Common myeloid progenitor, CD34-positive (primary cell): ENCODE measurements at regions not wholly inside any gene's neighbourhood (a gene's known extent, or its start where the extent isn't known, plus 50 kb on each side); places are given as distances from the start of the nearest gene placed in this dataset.
A peak's percentile ranks its signal among the peaks of the same experiment; 100 is the strongest.

Experiments used
- CTCF ChIA-PET: fragments of 350-600 bp; sonication (Branson Sonifier 250); formaldehyde crosslinking; loops from one replicate; lab custom pipeline; 2021; ENCODE audit warnings: antibody characterized with exemption; lab: Charles Lee
- POLR2A ChIA-PET: fragments of 350-600 bp; sonication (Branson Sonifier 250); formaldehyde crosslinking; loops from one replicate; lab custom pipeline; 2021; ENCODE audit warnings: antibody characterized with exemption; lab: Charles Lee
- DNase-seq, 3 donors: peaks; one replicate each; pipeline versions ENCODE4 v3.0.0 to v3.0.0-alpha.2; 2013
- H3K27ac ChIP-seq, 2 experiments: 1 replicate in 1 of 2; 2 replicates in 1 of 2; pipeline ENCODE4 v1.7.0; 2013; ENCODE audit warnings: inconsistent platforms in 2 of 2, low read length in 2 of 2, mild to moderate bottlenecking in 2 of 2, low read depth in 1 of 2, moderate library complexity in 1 of 2; ENCODE audit not compliant: severe bottlenecking in 2 of 2, insufficient read depth in 1 of 2, poor library complexity in 1 of 2
- H3K27me3 ChIP-seq, 5 experiments: replicated peaks in 2 of 5; 1 replicate in 3 of 5; 2 replicates in 2 of 5; pipeline versions ENCODE4 v1.6.1 to v1.7.0; 2013; ENCODE audit warnings: low read length in 4 of 5, mild to moderate bottlenecking in 2 of 5, moderate library complexity in 2 of 5, inconsistent platforms in 1 of 5; ENCODE audit not compliant: insufficient read depth in 5 of 5, control insufficient read depth in 4 of 5
- H3K36me3 ChIP-seq, 4 experiments: 1 replicate in 2 of 4; 2 replicates in 2 of 4; pipeline versions ENCODE4 v1.6.1 to v1.7.0; 2013; ENCODE audit warnings: low read length in 3 of 4, control low read depth in 1 of 4, mild to moderate bottlenecking in 1 of 4; ENCODE audit not compliant: control insufficient read depth in 4 of 4, insufficient read depth in 4 of 4
- H3K4me1 ChIP-seq, 4 experiments: 1 replicate in 3 of 4; 2 replicates in 1 of 4; pipeline versions ENCODE4 v1.6.1 to v1.7.1; 2013; ENCODE audit warnings: low read length in 3 of 4, mild to moderate bottlenecking in 3 of 4, control low read depth in 1 of 4, inconsistent platforms in 1 of 4, moderate library complexity in 1 of 4; ENCODE audit not compliant: control insufficient read depth in 4 of 4, insufficient read depth in 4 of 4; ENCODE audit errors: control extremely low read depth in 1 of 4
- H3K4me3 ChIP-seq, 7 experiments: 1 replicate in 4 of 7; 2 replicates in 3 of 7; pipeline versions ENCODE4 v1.5.1 to v1.7.0; 2013; ENCODE audit warnings: mild to moderate bottlenecking in 7 of 7, low read length in 6 of 7, moderate library complexity in 6 of 7, inconsistent platforms in 2 of 7, low read depth in 2 of 7, control low read depth in 1 of 7; ENCODE audit not compliant: insufficient read depth in 4 of 7, control insufficient read depth in 1 of 7; ENCODE audit errors: extremely low read depth in 1 of 7
- H3K9me3 ChIP-seq, 5 experiments: 1 replicate in 4 of 5; 2 replicates in 1 of 5; pipeline versions ENCODE4 v1.6.1 to v1.7.1; 2013; ENCODE audit warnings: low read length in 4 of 5, mild to moderate bottlenecking in 2 of 5, inconsistent platforms in 1 of 5, low read depth in 1 of 5, moderate library complexity in 1 of 5; ENCODE audit not compliant: control insufficient read depth in 4 of 5, insufficient read depth in 2 of 5; ENCODE audit errors: control extremely low read depth in 1 of 5
- WGBS: methylation state at CpG from one replicate; pipeline ENCODE4 v1.1.5; 2013; ENCODE audit not compliant: insufficient coverage; 5-methylcytosine and 5-hydroxymethylcytosine counted together

GRCh38 chr2:108067820-108068405 lies 81.6 kb downstream of the SLC5A7 start:
- Histone ChIP-seq H3K36me3 (no peaks in the 10 kb centered on the region), H3K9me3 (no peaks in the 10 kb centered on the region), H3K4me1 (no peaks in the 10 kb centered on the region), H3K4me3 (no peak overlapping the region), H3K27ac (no peak overlapping the region), H3K27me3 (peaks cover 0 to 2% (median 0%) of the 10 kb centered on the region in 5 experiments)
- DNase-seq: no peak
- ChIA-PET CTCF (no interaction called here), POLR2A (no interaction called here)
- 97% methylated on average over 7 of the region's 8 CpGs for WGBS

GRCh38 chr2:108069515-108070310 lies 83.4 kb downstream of the SLC5A7 start:
- ChIA-PET POLR2A (no interaction called here), CTCF (no interaction called here)
- Histone ChIP-seq H3K36me3 (no peaks in the 10 kb centered on the region), H3K27ac (no peak overlapping the region), H3K4me1 (no peaks in the 10 kb centered on the region), H3K4me3 (no peak overlapping the region), H3K9me3 (no peaks in the 10 kb centered on the region), H3K27me3 (peaks cover 0 to 2% (median 0%) of the 10 kb centered on the region in 5 experiments)
- WGBS: 95% methylated on average over 4 of the region's 8 CpGs
- DNase-seq: no peak

GRCh38 chr2:108073415-108074072 lies 87.2 kb downstream of the SLC5A7 start:
- no peak overlapping the region for H3K27ac ChIP-seq
- H3K4me1 ChIP-seq: peaks cover 0 to 3% (median 0%) of the 10 kb centered on the region in 4 experiments
- POLR2A ChIA-PET: no interaction called here
- no peak overlapping the region for H3K4me3 ChIP-seq
- H3K27me3 ChIP-seq: no peaks in the 10 kb centered on the region
- no peak for DNase-seq
- no peaks in the 10 kb centered on the region for H3K36me3 ChIP-seq
- peaks cover 0 to 2% (median 0%) of the 10 kb centered on the region in 5 experiments for H3K9me3 ChIP-seq
- WGBS: 100% methylated on average over 2 of the region's 4 CpGs
- CTCF ChIA-PET: no interaction called here

GRCh38 chr2:108074150-108074549 lies 87.8 kb downstream of the SLC5A7 start:
- ChIA-PET CTCF (no interaction called here), POLR2A (no interaction called here)

GRCh38 chr2:108074946-108075345 lies 88.6 kb downstream of the SLC5A7 start:
- no peaks in the 10 kb centered on the region for H3K36me3 ChIP-seq
- peaks cover 0 to 2% (median 0%) of the 10 kb centered on the region in 5 experiments for H3K9me3 ChIP-seq
- WGBS: 91% methylated on average over 5 of the region's 5 CpGs
- no peak for DNase-seq
- POLR2A ChIA-PET: no interaction called here
- H3K27me3 ChIP-seq: no peaks in the 10 kb centered on the region
- CTCF ChIA-PET: no interaction called here
- H3K4me3 ChIP-seq: no peak overlapping the region
- H3K27ac ChIP-seq: no peak overlapping the region
- H3K4me1 ChIP-seq: peaks cover under 1 to 7% (median 2%) of the 10 kb centered on the region in 4 experiments

More at GRCh38 chr2:108074150-108074549, 87.8 kb downstream of the SLC5A7 start:
- Histone ChIP-seq H3K36me3 (no peaks in the 10 kb centered on the region), H3K27ac (no peak overlapping the region), H3K27me3 (no peaks in the 10 kb centered on the region), H3K4me1 (peaks cover 0 to 3% (median 0%) of the 10 kb centered on the region in 4 experiments), H3K4me3 (no peak overlapping the region), H3K9me3 (peaks cover 0 to 2% (median 0%) of the 10 kb centered on the region in 5 experiments)
- 94% methylated on average over 2 of the region's 4 CpGs for WGBS
- DNase-seq: no peak

- DNase-seq: no peak
- Histone ChIP-seq H3K4me1 (peaks cover 4 to 11% (median 6%) of the 10 kb centered on the region in 4 experiments), H3K4me3 (no peak overlapping the region), H3K27me3 (no peaks in the 10 kb centered on the region), H3K27ac (no peak overlapping the region), H3K36me3 (no peaks in the 10 kb centered on the region), H3K9me3 (peaks cover 0 to 2% (median 0%) of the 10 kb centered on the region in 5 experiments)
- ChIA-PET CTCF (no interaction called here), POLR2A (no interaction called here)
- WGBS: 90% methylated on average over 2 of the region's 5 CpGs
Measured at GRCh38 chr2:108076527-108076926, 90.2 kb downstream of the SLC5A7 start.

- Histone ChIP-seq H3K27ac (no peak overlapping the region), H3K4me3 (no peak overlapping the region), H3K9me3 (peaks cover 0 to 2% (median 0%) of the 10 kb centered on the region in 5 experiments), H3K36me3 (no peaks in the 10 kb centered on the region), H3K4me1 (peaks cover 4 to 20% (median 6%) of the 10 kb centered on the region in 4 experiments), H3K27me3 (no peaks in the 10 kb centered on the region)
- DNase-seq: peak; percentile 25 to 80 (median 68)
- ChIA-PET CTCF (no interaction called here), POLR2A (no interaction called here)
Measured at GRCh38 chr2:108079736-108080135, 93.4 kb downstream of the SLC5A7 start.
